LoVo (cell line): ENCODE measurements at regions not wholly inside any gene's neighbourhood (a gene's known extent, or its start where the extent isn't known, plus 50 kb on each side); places are given as distances from the start of the nearest gene placed in this dataset.
"Not testable (repeated sequence)": the region's sequence is repeated elsewhere in the genome, so short reads cannot be mapped to it uniquely, and the experiment has no call there.

Experiments used
- DNase-seq: peaks from one replicate; pipeline ENCODE4 v3.0.0-alpha.2; 2016; ENCODE audit warnings: low spot score

- DNase-seq = no peak
These were observed 461.6 kb upstream of the ISX start for GRCh38 chr22:34604312-34604711.

GRCh38 chr22:34608106-34608505, 457.9 kb upstream of the ISX start:
- DNase-seq = no peak

GRCh38 chr22:34608540-34609115, 457.3 kb upstream of the ISX start:
- no peak for DNase-seq

- DNase-seq = no peak
These were observed 456.3 kb upstream of the ISX start for GRCh38 chr22:34609646-34610045.

- DNase-seq = no peak
These were observed 445.8 kb upstream of the ISX start for GRCh38 chr22:34620161-34620560.

- DNase-seq = no peak
These were observed 445.1 kb upstream of the ISX start for GRCh38 chr22:34620832-34621231.

- no peak for DNase-seq
These were observed 443.4 kb upstream of the ISX start for GRCh38 chr22:34622602-34623001.

- DNase-seq = no peak
These were observed 442.4 kb upstream of the ISX start for GRCh38 chr22:34623580-34623979.

- not testable (repeated sequence) for DNase-seq
These were observed 440.1 kb upstream of the ISX start for GRCh38 chr22:34625892-34626291.

GRCh38 chr22:34638128-34638527, 427.8 kb upstream of the ISX start:
- DNase-seq = no peak

- peak; percentile 17 for DNase-seq
These were observed 426.0 kb upstream of the ISX start for GRCh38 chr22:34639911-34640310.

- DNase-seq = no peak
These were observed 420.6 kb upstream of the ISX start for GRCh38 chr22:34645375-34645774.

GRCh38 chr22:34669001-34669400, 397.0 kb upstream of the ISX start:
- DNase-seq = no peak

GRCh38 chr22:34683031-34683430, 382.9 kb upstream of the ISX start:
- DNase-seq = peak; percentile 11

GRCh38 chr22:34684278-34684677, 381.7 kb upstream of the ISX start:
- not testable (repeated sequence) for DNase-seq

- DNase-seq = no peak
These were observed 378.8 kb upstream of the ISX start for GRCh38 chr22:34687116-34687515.

GRCh38 chr22:34688825-34689224, 377.1 kb upstream of the ISX start:
- DNase-seq = no peak

GRCh38 chr22:34696557-34696956, 369.4 kb upstream of the ISX start:
- no peak for DNase-seq

- DNase-seq = no peak
These were observed 363.7 kb upstream of the ISX start for GRCh38 chr22:34702279-34702678.

- DNase-seq = no peak
These were observed 356.3 kb upstream of the ISX start for GRCh38 chr22:34709641-34710040.

- DNase-seq = no peak
These were observed 343.1 kb upstream of the ISX start for GRCh38 chr22:34722901-34723300.

- no peak for DNase-seq
These were observed 329.9 kb upstream of the ISX start for GRCh38 chr22:34736081-34736480.

- no peak for DNase-seq
These were observed 327.1 kb upstream of the ISX start for GRCh38 chr22:34738661-34739400.
